22Rv1 (cell line): ENCODE measurements at regions not wholly inside any gene's neighbourhood (a gene's known extent, or its start where the extent isn't known, plus 50 kb on each side); places are given as distances from the start of the nearest gene placed in this dataset.

Source experiments
- ZFX ChIP-seq: fragments of 450-650 bp; IDR thresholded peaks from 2 replicates; pipeline ENCODE4 v1.6.1; 2017; ENCODE audit warnings: antibody characterized with exemption, borderline replicate concordance
- TF ChIP-seq, protein P1 (sequence below): fragments of 450-650 bp; IDR thresholded peaks from 2 replicates; pipeline ENCODE4 v1.5.1; 2017; ENCODE audit warnings: mild to moderate bottlenecking

DNA sequence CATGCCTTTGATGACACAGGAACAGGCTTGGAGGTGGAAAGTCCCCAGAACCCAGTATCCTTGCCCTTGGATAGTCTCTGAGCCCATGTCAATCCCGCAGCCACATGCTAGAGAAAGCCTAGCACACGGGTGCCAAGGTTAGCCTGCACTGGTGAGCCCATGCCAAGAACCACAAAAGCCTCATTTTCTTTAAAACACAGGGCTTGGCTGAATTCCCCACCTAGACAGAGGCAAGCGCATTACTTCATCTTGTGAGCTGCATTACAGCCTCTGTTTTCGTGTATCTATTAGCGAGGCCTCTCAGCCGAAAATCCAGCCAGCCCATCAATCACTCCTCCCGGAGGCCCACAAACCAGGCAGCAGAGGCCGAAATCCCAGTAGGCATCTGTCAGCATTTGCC is 314.9 kb upstream of the AUTS2 start:
- TF ChIP-seq, protein P1, sequence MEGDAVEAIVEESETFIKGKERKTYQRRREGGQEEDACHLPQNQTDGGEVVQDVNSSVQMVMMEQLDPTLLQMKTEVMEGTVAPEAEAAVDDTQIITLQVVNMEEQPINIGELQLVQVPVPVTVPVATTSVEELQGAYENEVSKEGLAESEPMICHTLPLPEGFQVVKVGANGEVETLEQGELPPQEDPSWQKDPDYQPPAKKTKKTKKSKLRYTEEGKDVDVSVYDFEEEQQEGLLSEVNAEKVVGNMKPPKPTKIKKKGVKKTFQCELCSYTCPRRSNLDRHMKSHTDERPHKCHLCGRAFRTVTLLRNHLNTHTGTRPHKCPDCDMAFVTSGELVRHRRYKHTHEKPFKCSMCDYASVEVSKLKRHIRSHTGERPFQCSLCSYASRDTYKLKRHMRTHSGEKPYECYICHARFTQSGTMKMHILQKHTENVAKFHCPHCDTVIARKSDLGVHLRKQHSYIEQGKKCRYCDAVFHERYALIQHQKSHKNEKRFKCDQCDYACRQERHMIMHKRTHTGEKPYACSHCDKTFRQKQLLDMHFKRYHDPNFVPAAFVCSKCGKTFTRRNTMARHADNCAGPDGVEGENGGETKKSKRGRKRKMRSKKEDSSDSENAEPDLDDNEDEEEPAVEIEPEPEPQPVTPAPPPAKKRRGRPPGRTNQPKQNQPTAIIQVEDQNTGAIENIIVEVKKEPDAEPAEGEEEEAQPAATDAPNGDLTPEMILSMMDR = no peak
- TF ChIP-seq ZFX = no peak
